ENCODE measurements at regions not wholly inside any gene's neighbourhood (a gene's known extent, or its start where the extent isn't known, plus 50 kb on each side); places are given as distances from the start of the nearest gene placed in this dataset.

DNA sequence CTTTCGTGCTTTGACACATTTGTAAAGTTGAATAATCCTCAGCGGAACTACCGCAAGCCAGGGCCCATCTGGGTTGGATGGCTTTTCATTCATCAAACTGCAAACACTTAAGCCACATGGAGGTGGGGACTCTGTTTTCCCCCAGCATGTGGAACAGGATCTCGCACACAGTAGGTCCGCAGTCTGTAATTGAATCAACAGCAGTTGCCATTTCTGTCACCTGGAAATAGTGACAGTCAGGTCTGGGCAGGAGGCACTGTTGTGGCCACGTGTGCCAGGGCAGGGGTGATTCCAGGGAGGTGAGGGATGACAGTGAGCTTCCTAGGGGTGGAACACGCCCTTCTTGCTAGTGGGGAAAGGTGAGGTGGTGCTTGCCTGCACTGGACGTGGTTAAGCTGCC lies 50.7 kb upstream of the ANO1 start:
- TF ChIP-seq, protein P1, sequence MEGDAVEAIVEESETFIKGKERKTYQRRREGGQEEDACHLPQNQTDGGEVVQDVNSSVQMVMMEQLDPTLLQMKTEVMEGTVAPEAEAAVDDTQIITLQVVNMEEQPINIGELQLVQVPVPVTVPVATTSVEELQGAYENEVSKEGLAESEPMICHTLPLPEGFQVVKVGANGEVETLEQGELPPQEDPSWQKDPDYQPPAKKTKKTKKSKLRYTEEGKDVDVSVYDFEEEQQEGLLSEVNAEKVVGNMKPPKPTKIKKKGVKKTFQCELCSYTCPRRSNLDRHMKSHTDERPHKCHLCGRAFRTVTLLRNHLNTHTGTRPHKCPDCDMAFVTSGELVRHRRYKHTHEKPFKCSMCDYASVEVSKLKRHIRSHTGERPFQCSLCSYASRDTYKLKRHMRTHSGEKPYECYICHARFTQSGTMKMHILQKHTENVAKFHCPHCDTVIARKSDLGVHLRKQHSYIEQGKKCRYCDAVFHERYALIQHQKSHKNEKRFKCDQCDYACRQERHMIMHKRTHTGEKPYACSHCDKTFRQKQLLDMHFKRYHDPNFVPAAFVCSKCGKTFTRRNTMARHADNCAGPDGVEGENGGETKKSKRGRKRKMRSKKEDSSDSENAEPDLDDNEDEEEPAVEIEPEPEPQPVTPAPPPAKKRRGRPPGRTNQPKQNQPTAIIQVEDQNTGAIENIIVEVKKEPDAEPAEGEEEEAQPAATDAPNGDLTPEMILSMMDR (IDR thresholded peaks at IDR 0.05) = no peak
- no peak for TF ChIP-seq POLR2A (IDR thresholded peaks at IDR 0.05)
